GM19463 (cell line): ENCODE measurements at regions not wholly inside any gene's neighbourhood (a gene's known extent, or its start where the extent isn't known, plus 50 kb on each side); places are given as distances from the start of the nearest gene placed in this dataset.
"Not testable (repeated sequence)": the region's sequence is repeated elsewhere in the genome, so short reads cannot be mapped to it uniquely, and the experiment has no call there.

Experiments
- ATAC-seq: cut with Tn5 transposase; IDR thresholded peaks from one replicate; pipeline ENCODE4 v1.9.1; 2021; ENCODE audit warnings: mild to moderate bottlenecking, moderate library complexity; ENCODE audit not compliant: unreplicated experiment

DNA sequence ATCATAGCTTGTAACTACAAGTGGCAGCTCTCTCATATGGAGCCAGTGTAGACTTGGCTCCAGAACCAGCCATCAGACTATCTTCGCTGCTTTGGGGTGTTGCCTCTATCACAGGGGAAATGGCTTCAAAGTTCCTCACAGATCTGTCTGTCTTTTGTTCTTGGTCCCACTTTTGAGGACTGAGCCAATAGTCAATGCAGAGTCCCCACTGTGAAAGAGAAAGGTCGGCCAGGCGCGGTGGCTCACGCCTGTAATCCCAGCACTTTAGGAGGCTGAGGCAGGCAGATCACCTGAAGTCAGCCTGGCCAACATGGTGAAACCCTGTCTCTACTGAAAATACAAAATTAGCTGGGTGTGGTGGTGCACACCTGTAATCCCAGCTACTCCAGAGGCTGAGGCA is 86.9 kb upstream of the FZD7 start:
- not testable (repeated sequence) for ATAC-seq

DNA sequence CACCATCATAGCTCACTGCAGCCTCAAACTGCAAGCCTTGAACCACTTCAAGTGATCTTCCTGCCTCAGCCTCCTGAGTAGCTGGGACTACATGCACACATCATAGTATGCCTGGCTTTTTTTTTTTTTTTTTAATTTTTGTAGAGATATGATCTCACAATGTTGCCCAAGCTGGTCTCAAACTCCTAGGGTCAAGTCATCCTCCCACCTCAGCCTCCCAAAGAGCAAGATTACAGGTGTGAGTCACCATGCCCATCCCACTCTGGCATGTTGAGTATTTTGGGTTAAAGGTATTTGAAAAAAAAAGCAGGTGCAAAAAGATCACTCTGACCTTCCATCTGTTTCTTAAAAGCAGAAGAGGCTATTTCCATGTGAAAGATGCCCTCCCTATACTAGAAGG is 86.4 kb upstream of the FZD7 start:
- ATAC-seq: no peak

DNA sequence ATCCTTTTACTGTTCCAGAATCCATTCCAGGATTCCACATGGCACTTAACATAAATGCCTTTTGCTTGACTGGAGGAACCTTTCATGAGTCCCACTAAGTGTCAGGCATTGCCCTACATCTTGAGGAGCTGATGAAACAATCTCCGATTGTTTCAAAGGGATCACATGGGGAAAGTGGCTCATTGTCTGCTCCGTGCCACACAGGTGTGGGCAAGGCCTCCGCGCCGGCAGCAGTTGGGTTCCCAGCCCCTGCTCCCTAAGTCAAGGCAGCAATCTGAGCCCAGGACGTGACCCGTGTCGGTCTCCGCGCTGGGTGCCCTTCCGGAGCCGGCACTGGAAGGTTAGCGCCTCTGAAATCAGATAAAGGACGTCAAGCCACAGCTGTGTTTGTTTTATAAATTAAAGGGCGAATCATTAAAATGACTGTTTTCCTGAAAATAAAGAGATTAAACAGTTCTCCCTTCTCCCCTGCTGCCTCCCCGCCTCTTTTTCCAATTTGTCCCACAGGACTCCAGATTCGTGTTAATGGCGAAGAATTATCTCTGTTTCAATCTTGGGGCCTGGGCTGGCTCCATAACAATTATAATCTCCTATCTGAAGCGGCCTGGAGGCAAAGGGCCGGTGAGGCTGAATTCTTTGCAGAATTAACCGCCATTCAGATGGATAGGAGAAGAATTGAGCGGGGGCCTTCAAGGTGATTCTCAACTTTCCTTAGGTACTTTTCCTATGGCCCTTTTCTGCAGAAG is 84.3 kb upstream of the FZD7 start:
- no peak for ATAC-seq

DNA sequence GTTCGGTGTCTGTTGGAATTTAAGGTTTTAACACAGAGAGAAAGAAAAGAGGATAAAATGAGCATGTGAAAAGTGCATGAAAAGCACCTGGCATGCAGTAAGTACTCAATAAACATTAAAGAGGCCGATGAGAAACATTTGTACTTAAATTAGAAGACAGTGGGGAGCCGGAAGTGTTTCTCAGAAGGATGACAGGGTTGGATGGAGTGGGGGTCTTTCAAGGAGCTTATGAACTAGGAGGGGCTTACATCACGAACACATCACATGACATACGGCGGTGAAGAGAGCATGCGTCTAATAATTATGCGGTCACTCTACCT is 83.8 kb upstream of the FZD7 start:
- no peak for ATAC-seq

DNA sequence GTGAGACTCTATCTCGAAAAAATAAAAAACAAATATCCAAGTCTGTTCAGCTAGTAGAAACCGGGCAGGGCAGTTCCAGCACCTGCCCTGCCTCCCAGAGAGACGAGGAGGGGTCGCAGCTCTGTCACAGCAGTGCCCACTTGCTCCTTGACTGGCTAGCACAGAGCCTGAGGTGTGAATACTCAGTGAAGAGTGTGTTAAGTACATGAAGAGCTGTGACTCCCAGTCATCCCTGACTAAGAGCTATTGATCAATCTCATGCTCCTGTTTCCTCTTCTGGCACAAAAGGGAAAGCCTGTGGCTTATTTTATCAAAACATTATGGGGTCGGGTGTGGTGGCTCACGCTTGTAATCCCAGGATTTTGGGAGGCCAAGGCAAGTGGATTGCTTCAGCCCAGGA is 83.0 kb upstream of the FZD7 start:
- ATAC-seq: no peak

DNA sequence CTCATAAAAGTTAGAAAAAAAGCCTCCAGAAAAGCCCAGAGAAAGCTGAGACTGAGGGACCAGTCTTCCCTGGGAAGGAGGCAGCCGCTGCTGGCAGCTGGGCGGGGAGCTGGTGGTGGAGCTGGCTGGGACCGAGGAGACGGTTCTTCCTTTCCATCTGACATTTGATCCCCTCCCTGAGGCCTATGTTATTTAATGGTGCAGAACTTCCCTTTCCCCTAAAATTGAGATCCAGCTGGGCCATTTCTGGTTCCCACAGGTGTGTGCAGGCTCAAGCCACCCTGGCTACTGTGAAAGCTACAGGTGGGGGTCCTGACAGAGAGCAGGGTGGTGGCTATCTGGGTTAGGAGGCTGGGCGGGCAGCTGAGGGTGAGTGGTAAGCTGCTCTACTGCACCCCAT is 81.5 kb upstream of the FZD7 start:
- ATAC-seq: no peak

DNA sequence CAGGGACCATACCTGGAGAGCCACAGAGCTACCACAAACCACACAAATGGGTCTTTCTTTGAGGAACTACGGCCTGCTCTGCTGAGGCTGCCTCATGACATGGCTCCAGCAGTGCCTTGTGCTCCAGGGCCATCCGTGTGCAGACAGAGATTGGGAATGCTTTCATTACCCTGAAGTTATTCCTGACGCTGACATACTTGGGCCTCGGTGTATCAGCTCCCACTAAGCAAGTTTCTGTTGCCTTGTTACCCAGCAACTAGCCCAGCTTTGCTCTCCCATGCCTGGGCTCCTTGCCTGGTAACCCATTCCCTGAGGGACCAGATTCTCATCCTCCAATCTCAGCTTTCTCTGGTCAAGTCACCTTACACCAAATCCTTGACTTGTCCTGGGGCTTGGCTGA is 80.3 kb upstream of the FZD7 start:
- ATAC-seq: no peak

DNA sequence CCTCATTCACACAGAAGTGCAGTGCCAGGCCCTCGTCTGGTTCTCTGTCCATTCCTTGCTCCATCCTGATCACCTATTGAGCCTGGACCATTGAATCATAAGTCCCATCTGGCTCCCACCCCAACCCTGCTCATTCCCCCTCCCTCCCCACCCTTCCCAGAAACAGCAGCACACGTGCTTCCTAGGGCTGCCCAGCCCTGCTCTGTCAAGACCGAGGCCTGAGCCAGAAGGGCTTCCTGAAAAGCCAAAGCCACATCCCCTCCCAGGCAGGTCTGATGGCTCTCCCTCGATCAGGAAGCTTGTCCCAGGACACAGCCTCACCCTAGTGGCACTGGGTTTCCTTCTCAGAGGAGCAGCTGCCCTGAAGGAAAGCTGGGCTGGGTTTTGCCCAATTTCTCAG is 79.8 kb upstream of the FZD7 start:
- no peak for ATAC-seq

DNA sequence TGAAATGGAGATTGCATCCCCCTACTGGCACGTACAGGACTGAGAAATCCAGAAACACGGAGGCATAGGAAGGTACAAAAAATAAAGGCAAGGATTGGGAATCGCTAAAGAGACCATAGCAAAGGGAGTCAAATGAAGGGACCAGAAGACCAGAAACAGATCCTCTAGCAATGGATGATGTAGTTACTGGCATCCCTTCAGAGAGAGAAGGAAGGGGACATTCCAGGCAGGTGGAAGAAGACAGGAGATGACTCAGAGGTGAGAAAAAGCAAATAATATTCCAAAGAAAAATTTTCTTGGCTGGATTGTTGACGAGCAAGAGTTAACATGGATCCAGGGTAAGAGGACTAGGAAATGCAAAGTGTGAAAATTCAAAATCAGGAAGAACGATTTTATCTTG is 78.4 kb upstream of the FZD7 start:
- no peak for ATAC-seq

DNA sequence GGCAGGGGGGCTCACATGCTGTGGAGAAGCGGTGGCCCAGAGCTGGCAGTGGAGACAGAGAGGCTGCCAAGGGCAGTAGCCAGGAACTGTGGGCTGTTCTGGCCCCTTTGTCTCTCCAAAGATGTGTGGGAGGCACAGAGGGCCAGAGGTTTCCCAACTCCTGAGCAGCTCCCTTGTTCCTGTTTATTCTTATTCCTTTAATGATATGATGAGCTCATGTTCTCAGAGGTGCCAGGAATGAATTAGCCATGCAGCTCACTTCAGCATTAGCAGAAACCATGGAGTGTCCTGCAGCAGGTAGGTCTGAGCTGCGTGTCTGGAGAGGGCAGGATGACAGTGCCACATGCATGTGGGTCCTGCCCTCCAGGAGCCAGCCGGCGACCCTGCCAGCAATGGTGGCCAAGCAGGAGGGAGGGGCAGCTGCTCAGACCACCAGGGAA is 77.9 kb upstream of the FZD7 start:
- ATAC-seq: no peak

DNA sequence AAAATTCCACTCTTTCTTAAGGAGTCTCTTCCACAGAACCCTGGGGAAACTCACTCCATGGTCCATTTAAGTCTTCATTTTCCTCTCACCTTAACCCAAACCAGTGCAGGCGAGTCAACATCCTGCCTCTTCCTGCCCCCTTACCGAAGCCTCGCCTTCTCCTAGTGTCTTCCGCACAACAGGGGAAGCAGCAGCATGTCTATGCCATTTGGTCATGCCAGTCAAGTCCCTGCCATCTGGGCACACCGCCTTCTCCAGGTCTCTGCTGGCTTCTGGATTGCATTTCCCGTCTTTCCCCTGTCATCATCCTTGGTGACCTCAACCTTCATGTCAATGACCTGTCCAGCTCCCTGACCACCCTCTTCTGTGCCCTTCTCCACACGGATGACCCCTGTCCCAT is 77.3 kb upstream of the FZD7 start:
- no peak for ATAC-seq

DNA sequence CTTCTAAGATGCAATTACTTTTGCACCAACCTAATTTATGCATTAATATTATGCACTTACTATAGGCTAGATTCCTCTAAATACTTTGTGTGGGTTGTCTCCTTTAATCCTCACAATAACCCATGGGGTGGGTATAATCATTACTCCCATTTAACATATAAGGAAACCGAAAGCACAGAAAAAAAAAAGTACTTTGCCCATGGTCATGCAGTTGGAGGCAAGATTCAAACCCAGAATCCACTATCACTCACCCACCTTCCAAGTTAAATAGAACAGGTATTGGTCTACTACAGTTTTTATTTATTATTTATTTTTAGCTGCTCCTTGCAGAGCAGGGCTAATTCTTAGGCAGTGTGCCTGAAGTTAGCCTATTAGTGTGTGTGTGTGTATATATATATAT is 76.6 kb upstream of the FZD7 start:
- no peak for ATAC-seq

DNA sequence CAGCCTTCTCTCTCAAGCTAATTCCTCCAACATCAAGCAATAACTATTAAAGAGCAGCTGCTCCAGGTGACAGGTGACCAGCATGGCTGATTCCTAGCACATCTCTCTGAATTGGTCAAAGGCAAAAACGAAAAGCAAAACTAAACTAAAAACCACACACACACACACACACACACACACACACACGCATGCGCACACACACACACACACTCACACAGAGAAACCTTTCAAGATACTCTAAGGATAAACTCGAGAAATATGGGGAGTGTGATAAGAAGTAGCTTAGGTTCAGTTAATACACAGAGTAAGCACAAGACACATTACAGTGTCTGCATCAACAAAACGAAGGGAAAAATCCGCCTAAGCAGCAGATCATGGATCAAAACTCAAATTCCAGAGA is 74.5 kb upstream of the FZD7 start:
- ATAC-seq: no peak

DNA sequence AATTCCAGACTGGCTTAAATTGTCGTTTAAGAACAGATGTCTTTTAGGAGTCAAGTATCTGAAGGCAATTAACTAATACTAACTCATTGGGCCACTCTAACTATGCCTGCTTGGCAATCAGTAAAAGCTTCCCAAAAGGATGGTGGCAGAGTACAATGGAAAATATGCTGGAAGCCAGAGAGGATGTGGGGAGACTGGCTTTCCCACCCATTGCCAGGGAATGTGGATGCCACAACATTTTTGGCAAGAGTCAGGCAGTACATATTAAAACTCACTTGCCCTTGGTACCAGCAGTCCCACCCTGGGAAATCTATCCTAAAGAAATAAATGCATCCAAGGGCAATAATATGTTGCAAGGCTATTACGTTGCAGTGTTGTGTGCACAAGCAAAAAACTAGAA is 74.0 kb upstream of the FZD7 start:
- ATAC-seq: no peak

DNA sequence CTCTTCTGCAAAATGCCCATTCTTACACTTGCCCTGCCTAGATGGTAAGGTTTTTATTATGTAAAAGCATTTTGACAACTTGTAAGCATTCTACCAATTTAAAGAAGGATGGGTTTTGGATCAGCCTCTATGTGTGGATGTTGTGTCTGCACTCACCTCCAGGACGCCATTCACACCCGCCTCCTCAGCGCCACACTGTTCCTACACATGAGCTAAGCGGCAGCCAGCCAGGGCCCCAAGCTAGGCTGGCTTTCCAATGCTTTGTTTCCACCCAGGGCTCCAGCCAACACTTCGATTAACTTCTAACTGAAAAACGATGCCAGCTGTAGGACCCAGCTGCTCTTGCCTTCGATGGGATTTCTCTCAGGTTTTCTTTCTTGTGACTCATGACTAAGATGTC is 73.3 kb upstream of the FZD7 start:
- no peak for ATAC-seq

DNA sequence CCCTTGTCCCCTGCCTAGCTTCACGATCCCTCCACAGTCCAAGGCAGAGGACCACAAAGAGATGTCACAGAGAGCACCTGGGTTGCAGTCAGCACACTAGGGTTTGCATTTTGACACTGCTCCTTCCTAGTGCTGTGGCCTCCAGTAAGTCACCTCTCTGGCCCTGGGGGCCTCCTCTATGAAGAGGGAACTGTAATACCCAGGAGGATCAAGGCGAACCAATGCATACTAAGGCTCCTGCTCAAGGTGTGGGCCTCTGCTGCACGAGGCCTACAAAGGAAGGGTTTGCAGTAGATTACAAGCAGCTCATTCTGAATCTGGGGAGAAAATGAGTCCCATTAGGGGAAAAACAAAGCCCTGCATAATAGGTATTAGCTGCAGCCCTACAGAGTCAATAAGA is 72.3 kb upstream of the FZD7 start:
- ATAC-seq: no peak

DNA sequence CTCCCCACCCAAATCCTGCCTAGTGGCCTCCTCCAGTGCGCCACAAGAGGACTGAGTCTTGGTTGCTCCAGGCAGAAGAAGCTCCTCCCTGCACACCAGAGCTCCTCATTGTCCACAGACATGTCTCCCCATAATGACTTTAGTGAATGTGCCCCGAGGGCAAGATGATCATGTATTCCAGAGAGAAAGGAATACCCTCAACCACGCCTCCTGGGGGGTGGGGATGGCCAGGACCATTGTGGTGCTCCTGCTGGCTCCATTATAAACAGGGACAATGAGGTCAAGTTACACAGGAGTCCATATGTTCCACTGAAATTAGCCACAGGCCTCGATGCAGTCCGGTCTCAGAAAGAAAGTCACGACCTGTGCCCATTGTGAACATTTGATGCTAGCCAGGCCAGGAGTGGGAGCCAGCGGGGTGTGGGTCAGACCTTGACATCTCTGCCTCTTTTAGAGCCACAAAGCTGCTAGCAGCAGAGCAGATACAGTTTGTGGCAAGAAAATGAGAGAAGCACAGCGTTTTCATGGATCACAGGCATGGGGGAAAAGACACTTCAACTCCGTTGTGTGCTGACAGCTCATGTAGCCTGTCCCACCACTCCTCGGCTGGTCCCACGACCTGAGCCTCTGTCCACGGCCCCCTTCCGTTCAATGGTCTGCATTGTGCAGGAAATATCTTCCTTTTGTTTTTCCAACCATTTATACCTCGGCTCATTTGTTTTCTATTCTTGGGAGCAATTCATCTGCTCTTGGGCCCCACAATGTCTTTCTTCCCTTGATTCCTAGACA is 70.7 kb upstream of the FZD7 start:
- ATAC-seq: no peak

DNA sequence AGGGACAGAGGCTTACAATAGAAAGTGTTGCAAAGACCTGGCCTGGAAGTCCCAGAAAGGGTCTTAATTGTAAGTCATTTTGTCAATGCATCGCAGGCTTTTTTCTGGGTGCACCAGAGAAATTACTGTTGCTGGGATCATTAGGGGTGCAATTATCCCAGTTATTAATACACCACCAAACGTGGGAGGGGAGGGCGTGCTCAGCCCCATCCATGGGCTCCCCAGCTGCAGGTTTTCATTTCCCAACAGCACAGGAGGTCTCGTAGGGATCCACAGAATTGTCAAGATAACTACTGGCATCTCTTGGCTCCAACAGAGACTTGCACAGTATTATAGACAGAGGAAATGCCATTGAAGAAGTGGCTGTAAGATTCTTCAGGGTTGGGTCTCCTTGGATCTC is 69.6 kb upstream of the FZD7 start:
- ATAC-seq: no peak

DNA sequence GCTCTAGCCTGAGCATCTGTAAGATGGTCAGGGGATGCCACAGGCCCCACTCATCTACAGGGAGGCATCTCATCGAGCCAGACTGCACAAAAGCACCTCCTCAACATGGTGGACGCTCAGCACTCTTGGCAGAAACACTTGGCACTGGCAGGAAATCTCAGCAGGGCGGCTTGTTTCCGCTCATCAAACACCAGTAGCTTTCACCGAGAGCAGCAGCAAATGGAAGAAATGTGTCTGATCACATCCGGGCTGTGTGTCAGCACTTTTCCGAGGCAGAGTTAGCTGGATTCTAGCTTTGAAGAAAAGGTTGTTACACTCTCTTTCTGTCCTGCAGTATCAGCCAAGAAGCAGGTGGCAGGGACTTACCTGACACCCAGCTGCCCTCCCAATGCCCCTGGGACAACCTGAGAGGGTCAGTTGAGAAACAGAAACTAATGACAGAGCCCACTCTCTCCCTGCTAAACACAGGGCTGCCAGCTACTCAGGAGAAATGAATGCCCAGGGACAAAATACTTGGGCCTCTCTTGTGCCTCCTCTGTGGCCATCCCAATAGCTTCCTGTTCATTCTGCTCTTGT is 68.9 kb upstream of the FZD7 start:
- no peak for ATAC-seq

DNA sequence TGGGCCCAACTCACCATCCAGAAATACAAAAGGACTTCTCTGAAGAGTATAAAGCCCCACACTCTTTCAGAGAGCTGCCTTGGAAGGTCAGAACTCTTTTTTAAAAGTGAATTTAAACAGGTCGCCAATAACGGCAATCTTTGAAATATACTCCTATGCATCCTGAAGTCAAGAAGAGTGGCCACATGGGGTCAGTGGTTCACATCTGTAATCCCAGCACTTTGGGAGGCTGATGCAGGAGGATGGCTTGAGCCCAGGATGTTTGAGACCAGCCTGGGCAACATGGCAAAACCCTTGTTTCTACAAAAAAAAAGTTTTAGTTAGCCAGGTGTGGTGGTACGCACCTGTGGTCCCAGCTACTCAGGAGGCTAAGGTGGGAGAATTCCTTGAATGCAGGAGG is 68.1 kb upstream of the FZD7 start:
- no peak for ATAC-seq

DNA sequence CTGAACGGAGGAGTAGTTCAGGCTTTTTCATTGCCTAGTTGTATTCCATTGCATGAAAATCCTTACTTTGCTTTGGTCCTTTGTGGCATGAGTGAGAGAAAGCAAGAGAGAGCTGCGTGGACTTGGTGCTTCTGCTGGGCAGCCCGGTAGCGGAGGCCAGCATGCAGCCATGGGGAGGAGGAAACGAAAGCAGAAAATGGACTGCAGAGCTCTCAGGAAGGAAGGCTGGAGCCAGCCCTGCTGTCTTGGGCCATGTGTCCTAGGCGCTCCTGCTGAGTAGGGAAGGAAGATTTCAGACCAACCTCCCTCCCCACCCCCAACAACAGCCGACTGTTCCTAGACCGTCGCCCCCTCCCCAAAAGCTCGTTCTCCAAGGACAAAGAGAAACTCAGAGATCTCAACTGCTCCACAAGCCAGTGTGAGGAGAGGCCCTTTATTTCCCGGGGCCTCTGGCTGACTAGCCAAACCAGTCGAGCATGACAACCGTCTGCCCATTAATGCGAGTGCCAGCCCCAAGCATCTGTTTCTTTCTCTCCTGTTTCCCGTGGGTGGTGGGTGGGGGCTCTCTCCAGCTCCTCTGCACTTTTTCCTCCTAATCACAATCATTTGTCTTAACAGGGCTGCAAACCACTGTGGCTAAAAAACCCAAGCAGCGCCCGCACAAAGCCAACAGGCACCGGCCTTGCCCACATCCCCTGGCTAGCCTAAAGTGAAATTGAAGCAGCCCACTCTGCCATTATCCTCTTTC is 66.8 kb upstream of the FZD7 start:
- ATAC-seq: no peak

DNA sequence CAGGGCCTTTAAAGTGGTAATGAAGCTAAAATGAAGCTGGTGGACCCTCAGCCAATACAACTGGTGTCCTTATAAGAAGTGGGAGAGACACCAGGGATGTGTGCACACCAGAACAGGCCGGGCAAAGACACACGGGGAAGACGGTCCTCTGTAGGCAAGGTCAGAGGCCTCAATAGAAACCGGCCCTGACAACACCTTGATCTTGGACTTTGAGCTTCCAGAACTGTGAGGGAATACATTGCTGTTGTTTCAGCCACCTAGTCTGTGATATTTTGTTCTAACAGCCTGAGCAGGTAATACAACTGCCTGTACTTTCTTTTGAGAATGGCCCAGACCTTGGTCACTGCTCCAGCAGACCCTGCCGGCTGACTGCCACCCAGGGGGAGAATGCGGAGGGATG is 65.6 kb upstream of the FZD7 start:
- no peak for ATAC-seq
